GM12878 (cell line): ENCODE measurements at regions not wholly inside any gene's neighbourhood (a gene's known extent, or its start where the extent isn't known, plus 50 kb on each side); places are given as distances from the start of the nearest gene placed in this dataset.

Experiments
- ATAC-seq: fragments of 200-7000 bp; cut with Tn5 transposase; 3 replicates; pipeline ENCODE4 v1.9.1; 2020; ENCODE audit warnings: mild to moderate bottlenecking, moderate library complexity
- BruUV-seq: library from RNA; stranded (reverse); fragments of 400-500 nt; replicated peaks from 2 replicates; lab custom pipeline; 2021; lab: Mats Ljungman, UMichigan
- CTCF ChIA-PET: fragments of 300-600 bp; sonication (Branson Sonifier 250); formaldehyde crosslinking; extraction: SDS; loops from one replicate; lab custom pipeline; 2021; ENCODE audit warnings: inconsistent platforms; lab: Yijun Ruan, JAX
- POLR2A ChIA-PET: fragments of 350-600 bp; formaldehyde crosslinking; extraction: SDS; loops from one replicate; lab custom pipeline; 2021; ENCODE audit warnings: inconsistent platforms; lab: Charles Lee
- RAD21 ChIA-PET: fragments of 300-600 bp; sonication (Branson Sonifier 250); formaldehyde crosslinking; loops from one replicate; lab custom pipeline; 2023; ENCODE audit warnings: antibody characterized with exemption; ENCODE audit not compliant: unreplicated experiment; lab: Charles Lee
- SMC1A ChIA-PET: fragments of 300-600 bp; sonication (Branson Sonifier 250); formaldehyde crosslinking; loops from one replicate; lab custom pipeline; 2023; ENCODE audit not compliant: unreplicated experiment, uncharacterized antibody; lab: Charles Lee
- DNase-seq: peaks from one replicate; pipeline ENCODE4 v3.0.0-alpha.2; 2011; ENCODE audit warnings: low read depth, low spot score
- FAIRE-seq: peaks from 3 replicates; lab custom pipeline; 2011; peaks lifted over from hg19 to GRCh38; lab: Jason Lieb, UNC
- H2AFZ ChIP-seq: 2 replicates; pipeline ENCODE4 v1.6.0; 2011; ENCODE audit warnings: low read depth, low read length, control low read depth; ENCODE audit not compliant: control insufficient read depth
- H3K27ac ChIP-seq: 2 replicates; pipeline ENCODE4 v1.5.1; 2011; ENCODE audit warnings: control low read depth; ENCODE audit not compliant: control insufficient read depth, insufficient read depth
- H3K27me3 ChIP-seq, 2 experiments: replicated peaks in 1 of 2; 2 replicates each; pipeline versions ENCODE4 v1.6.0 to v1.6.1; 2011; ENCODE audit warnings: low read length in 1 of 2; ENCODE audit not compliant: control insufficient read depth in 2 of 2, insufficient read depth in 2 of 2
- H3K36me3 ChIP-seq, 2 experiments: 2 replicates each; pipeline ENCODE4 v1.5.1; 2011; ENCODE audit warnings: low read length in 1 of 2; ENCODE audit not compliant: control insufficient read depth in 2 of 2, insufficient read depth in 2 of 2
- H3K4me1 ChIP-seq: 2 replicates; pipeline ENCODE4 v1.6.1; 2011; ENCODE audit warnings: mild to moderate bottlenecking, low read length, moderate library complexity, mixed read lengths; ENCODE audit not compliant: control insufficient read depth, insufficient read depth
- H3K4me2 ChIP-seq: 2 replicates; pipeline ENCODE4 v1.6.0; 2011; ENCODE audit warnings: control low read depth; ENCODE audit not compliant: control insufficient read depth, insufficient read depth
- H3K4me3 ChIP-seq: fragments of 200-600 bp; sonication (generic); 2 replicates; pipeline ENCODE4 v1.5.1; 2016
- H3K79me2 ChIP-seq: 2 replicates; pipeline ENCODE4 v1.6.0; 2011; ENCODE audit warnings: low read length; ENCODE audit not compliant: control insufficient read depth, insufficient read depth
- H3K9ac ChIP-seq: 2 replicates; pipeline ENCODE4 v1.8.0; 2011; ENCODE audit warnings: low read length, control low read depth, mixed read lengths; ENCODE audit not compliant: control insufficient read depth, insufficient read depth
- H3K9me3 ChIP-seq: replicated peaks from 3 replicates; pipeline ENCODE4 v1.5.1; 2011; ENCODE audit warnings: mild to moderate bottlenecking, low read length; ENCODE audit not compliant: control insufficient read depth, insufficient read depth
- H4K20me1 ChIP-seq: 2 replicates; pipeline ENCODE4 v1.6.0; 2011; ENCODE audit not compliant: control insufficient read depth, insufficient read depth
- EZH2 ChIP-seq: IDR thresholded peaks from 2 replicates; pipeline ENCODE4 v1.6.1; 2012; ENCODE audit warnings: low read depth, mild to moderate bottlenecking, control low read depth, inconsistent platforms, low read length, borderline replicate concordance; ENCODE audit not compliant: control insufficient read depth
- NBN ChIP-seq: fragments of 450-650 bp; IDR thresholded peaks from 2 replicates; pipeline ENCODE4 v1.6.1; 2016
- POLR2AphosphoS2 ChIP-seq: IDR thresholded peaks from 2 replicates; pipeline ENCODE4 v1.6.1; 2011; ENCODE audit warnings: low read depth, mild to moderate bottlenecking, low read length, improper control_type of control experiment, moderate library complexity
- WGBS: methylation state at CpG from one replicate; pipeline ENCODE4 v1.1.6; 2016; ENCODE audit warnings: low lambda C conversion rate; ENCODE audit not compliant: insufficient replicate concordance, insufficient coverage; ENCODE audit errors: missing lambda C conversion rate; 5-methylcytosine and 5-hydroxymethylcytosine counted together
- in situ Hi-C: fragments of 300-500 bp; cut with MboI; formaldehyde crosslinking; loops from 9 replicates; pipeline ENCODE4 v1.14.3; 2018; ENCODE audit warnings: mixed read lengths
- intact Hi-C: fragments of 100-400 bp; cut with micrococcal nuclease; formaldehyde crosslinking; loops from one replicate; pipeline ENCODE4 v1.14.2; 2022; ENCODE audit not compliant: unreplicated experiment

DNA sequence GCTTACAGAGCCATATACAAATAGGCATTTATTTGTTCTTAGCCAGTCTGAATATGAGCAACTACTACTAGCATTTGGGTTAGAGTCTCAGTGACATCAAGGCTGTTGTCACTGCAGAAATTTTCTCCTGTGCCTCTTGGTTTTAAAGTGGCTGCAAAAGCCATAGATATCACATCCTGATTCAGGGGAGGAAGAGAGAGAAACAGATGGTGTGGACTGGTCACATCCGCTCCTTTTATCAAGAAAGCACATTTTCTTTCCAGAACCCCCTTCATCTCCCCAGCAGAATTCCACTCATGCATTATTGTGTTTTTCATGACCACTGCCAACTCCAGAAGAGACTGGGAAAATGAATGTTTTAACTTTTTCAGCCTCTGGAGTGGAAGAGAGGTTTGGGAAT is 69.8 kb downstream of the PTTG1 start:
- no peak for FAIRE-seq
- in situ Hi-C loops: no loop called here
- Histone ChIP-seq H3K36me3 (peaks cover under 1 to 11% of the 10 kb centered on the region in 2 experiments; a peak in 3 of 4 replicates), H2AFZ (no peak overlapping the region), H3K9ac (no peak overlapping the region), H3K27me3 (no peaks in the 10 kb centered on the region), H3K4me3 (no peak overlapping the region)
- 89% methylated on average over 1 of the region's 1 CpG for WGBS
- DNase-seq: no peak
- ATAC-seq: no peak
- ChIA-PET SMC1A (interaction anchor here (0.8 to 1.9 kb wide), 3 partner anchors 10 to 53 kb away, joined by 4 to 6 read pairs (median 4); no protein-coding TSS in a partner anchor), POLR2A (no interaction called here)
- TF ChIP-seq EZH2 (no peak), POLR2AphosphoS2 (0 out of 2 replicates have a peak, but pooled peaks have one; percentile 58)
- TF ChIP-seq, all 136 proteins: peak for 1
- Histone ChIP-seq H4K20me1 (no peaks in the 10 kb centered on the region), H3K4me2 (no peak overlapping the region), H3K79me2 (peaks cover 6% of the 10 kb centered on the region), H3K27ac (no peak overlapping the region), H3K9me3 (no peaks in the 10 kb centered on the region), H3K4me1 (peaks cover 23% of the 10 kb centered on the region)
- ChIA-PET RAD21 (no interaction called here), CTCF (interaction anchor here (2.7 to 5.2 kb wide), 2 partner anchors 15 to 52 kb away, joined by 15 to 29 read pairs; no protein-coding TSS in a partner anchor)
- no TSS peak for BruUV-seq
- intact Hi-C loops: no loop called here

DNA sequence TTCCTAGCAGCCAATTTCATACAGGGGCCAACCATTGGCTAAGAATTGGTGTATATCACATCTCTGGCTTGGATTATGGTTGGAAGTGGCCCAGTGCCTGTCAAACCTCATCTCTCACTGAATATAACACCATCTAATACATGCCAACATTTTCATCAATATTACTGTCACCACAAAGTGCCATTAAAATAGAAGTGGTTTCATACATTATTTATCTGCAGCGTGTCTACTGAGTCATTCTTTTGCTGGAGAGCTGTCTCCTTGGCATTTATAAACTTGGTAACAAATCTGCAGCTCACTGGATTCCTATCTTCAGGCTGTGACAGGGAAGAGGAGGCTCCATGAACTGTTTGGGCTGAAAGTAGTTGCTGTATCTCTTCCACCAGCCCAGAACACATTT is 70.9 kb downstream of the PTTG1 start:
- intact Hi-C loops (no loop called here), in situ Hi-C loops (no loop called here)
- Histone ChIP-seq H3K4me1 (peaks cover 23% of the 10 kb centered on the region), H3K9ac (no peak overlapping the region), H3K27ac (no peak overlapping the region), H3K36me3 (peaks cover 0 to 5% of the 10 kb centered on the region in 2 experiments; a peak in 3 of 4 replicates), H3K27me3 (no peaks in the 10 kb centered on the region), H3K79me2 (no peaks in the 10 kb centered on the region; the same call in none of the 2 replicates), H3K4me2 (no peak overlapping the region), H3K9me3 (no peaks in the 10 kb centered on the region), H4K20me1 (no peaks in the 10 kb centered on the region), H2AFZ (no peak overlapping the region), H3K4me3 (no peak overlapping the region)
- CTCF ChIA-PET: interaction anchor here (2.7 to 5.2 kb wide), 2 partner anchors 14 to 53 kb away, joined by 15 to 29 read pairs; no protein-coding TSS in a partner anchor
- POLR2A ChIA-PET: interaction anchor here (0.6 kb wide), 1 partner anchor 26 kb away, joined by 7 read pairs; no protein-coding TSS in a partner anchor
- RAD21 ChIA-PET: interaction anchor here (0.7 kb wide), 1 partner anchor 16 kb away, joined by 4 read pairs; no protein-coding TSS in a partner anchor
- SMC1A ChIA-PET: interaction anchor here (1.7 to 4.5 kb wide), 4 partner anchors 11 to 54 kb away, joined by 4 to 22 read pairs (median 12); no protein-coding TSS in a partner anchor
- FAIRE-seq (no peak), DNase-seq (no peak), ATAC-seq (no peak)
- WGBS: 5% methylated on average over 1 of the region's 1 CpG
- BruUV-seq: no TSS peak
- TF ChIP-seq NBN: no peak
